GM21381 (cell line): ENCODE measurements at regions not wholly inside any gene's neighbourhood (a gene's known extent, or its start where the extent isn't known, plus 50 kb on each side); places are given as distances from the start of the nearest gene placed in this dataset.
"Not testable (repeated sequence)": the region's sequence is repeated elsewhere in the genome, so short reads cannot be mapped to it uniquely, and the experiment has no call there.

ENCODE experiments used
- ATAC-seq: cut with Tn5 transposase; IDR thresholded peaks from one replicate; pipeline ENCODE4 v1.9.1; 2021; ENCODE audit warnings: mild to moderate bottlenecking, moderate library complexity; ENCODE audit not compliant: unreplicated experiment

GRCh38 chr5:166679331-166679730 is 1612.1 kb upstream of the WWC1 start:
- ATAC-seq = no peak

- no peak for ATAC-seq
Measured at GRCh38 chr5:166695326-166695725, 1596.1 kb upstream of the WWC1 start.

GRCh38 chr5:166708291-166708690 is 1583.2 kb upstream of the WWC1 start:
- ATAC-seq = no peak

- ATAC-seq = no peak
Measured at GRCh38 chr5:166709691-166710090, 1581.8 kb upstream of the WWC1 start.

- ATAC-seq = no peak
Measured at GRCh38 chr5:166710271-166710670, 1581.2 kb upstream of the WWC1 start.

- ATAC-seq = no peak
Measured at GRCh38 chr5:166712447-166713185, 1578.8 kb upstream of the WWC1 start.

- no peak for ATAC-seq
Measured at GRCh38 chr5:166713295-166713694, 1578.2 kb upstream of the WWC1 start.

GRCh38 chr5:166716856-166717492 is 1574.5 kb upstream of the WWC1 start:
- ATAC-seq = no peak

- no peak for ATAC-seq
Measured at GRCh38 chr5:166719991-166720390, 1571.5 kb upstream of the WWC1 start.

- ATAC-seq = no peak
Measured at GRCh38 chr5:166722939-166723338, 1568.5 kb upstream of the WWC1 start.

GRCh38 chr5:166724284-166724683 is 1567.2 kb upstream of the WWC1 start:
- ATAC-seq = no peak

GRCh38 chr5:166725593-166725992 is 1565.9 kb upstream of the WWC1 start:
- ATAC-seq = no peak

- no peak for ATAC-seq
Measured at GRCh38 chr5:166726406-166726805, 1565.0 kb upstream of the WWC1 start.

GRCh38 chr5:166742951-166743350 is 1548.5 kb upstream of the WWC1 start:
- not testable (repeated sequence) for ATAC-seq

GRCh38 chr5:166746506-166746905 is 1544.9 kb upstream of the WWC1 start:
- no peak for ATAC-seq

GRCh38 chr5:166750376-166750775 is 1541.1 kb upstream of the WWC1 start:
- ATAC-seq = no peak

GRCh38 chr5:166758151-166758550 is 1533.3 kb upstream of the WWC1 start:
- ATAC-seq = no peak

GRCh38 chr5:166767858-166768257 is 1523.6 kb upstream of the WWC1 start:
- ATAC-seq = no peak

- ATAC-seq = no peak
Measured at GRCh38 chr5:166768536-166768935, 1522.9 kb upstream of the WWC1 start.

- no peak for ATAC-seq
Measured at GRCh38 chr5:166772770-166773169, 1518.7 kb upstream of the WWC1 start.

GRCh38 chr5:166781737-166782136 is 1509.7 kb upstream of the WWC1 start:
- ATAC-seq = no peak

- no peak for ATAC-seq
Measured at GRCh38 chr5:166784545-166785078, 1506.8 kb upstream of the WWC1 start.
